Activated CD4-positive, alpha-beta T cell treated with anti-CD3 and anti-CD28 coated beads, Interleukin-2, amount 50 U/mL, for 48 hours (primary cell): ENCODE measurements at regions not wholly inside any gene's neighbourhood (a gene's known extent, or its start where the extent isn't known, plus 50 kb on each side); places are given as distances from the start of the nearest gene placed in this dataset.
"Not testable (repeated sequence)": the region's sequence is repeated elsewhere in the genome, so short reads cannot be mapped to it uniquely, and the experiment has no call there.

ENCODE experiments used
- DNase-seq, 2 experiments: peaks; one replicate each; pipeline ENCODE4 v3.0.0-alpha.2; 2020

GRCh38 chr2:445896-446295 lies 158.0 kb upstream of the ALKAL2 start:
- DNase-seq = no peak

- peak in 1 of 2 experiments; percentile 20 for DNase-seq
These were observed 157.3 kb upstream of the ALKAL2 start for GRCh38 chr2:444937-445884.

GRCh38 chr2:443741-444140 lies 155.8 kb upstream of the ALKAL2 start:
- DNase-seq = no peak

GRCh38 chr2:443216-443615 lies 155.3 kb upstream of the ALKAL2 start:
- no peak for DNase-seq

GRCh38 chr2:441258-442022 lies 153.5 kb upstream of the ALKAL2 start:
- DNase-seq = no peak

- DNase-seq = no peak
These were observed 152.5 kb upstream of the ALKAL2 start for GRCh38 chr2:440403-440740.

- DNase-seq = no peak
These were observed 151.9 kb upstream of the ALKAL2 start for GRCh38 chr2:439556-440402.

- no peak for DNase-seq
These were observed 151.2 kb upstream of the ALKAL2 start for GRCh38 chr2:439077-439476.

- peak; percentile 23 to 41 for DNase-seq
These were observed 150.0 kb upstream of the ALKAL2 start for GRCh38 chr2:437756-438393.

- no peak for DNase-seq
These were observed 149.3 kb upstream of the ALKAL2 start for GRCh38 chr2:437180-437579.

- DNase-seq = no peak
These were observed 148.3 kb upstream of the ALKAL2 start for GRCh38 chr2:436205-436604.

- DNase-seq = no peak
These were observed 146.7 kb upstream of the ALKAL2 start for GRCh38 chr2:434625-435024.

GRCh38 chr2:433216-433615 lies 145.3 kb upstream of the ALKAL2 start:
- no peak for DNase-seq

- no peak for DNase-seq
These were observed 142.6 kb upstream of the ALKAL2 start for GRCh38 chr2:430291-431040.

GRCh38 chr2:429575-430254 lies 141.8 kb upstream of the ALKAL2 start:
- DNase-seq = peak; percentile 18 to 23

GRCh38 chr2:429142-429541 lies 141.3 kb upstream of the ALKAL2 start:
- no peak for DNase-seq

- DNase-seq = no peak
These were observed 140.7 kb upstream of the ALKAL2 start for GRCh38 chr2:428591-428990.

GRCh38 chr2:426696-427095 lies 138.8 kb upstream of the ALKAL2 start:
- not testable (repeated sequence) for DNase-seq

- no peak for DNase-seq
These were observed 138.1 kb upstream of the ALKAL2 start for GRCh38 chr2:425947-426346.

- DNase-seq = no peak
These were observed 137.4 kb upstream of the ALKAL2 start for GRCh38 chr2:425243-425642.
